ENCODE measurements at regions not wholly inside any gene's neighbourhood (a gene's known extent, or its start where the extent isn't known, plus 50 kb on each side); places are given as distances from the start of the nearest gene placed in this dataset.

GRCh38 chr4:71241501-71242288 lies 97.1 kb upstream of the SLC4A4 start:
- DNase-seq (ENCODE audit: low spot score) = peak; percentile 8

GRCh38 chr4:71243091-71243833 lies 95.6 kb upstream of the SLC4A4 start:
- DNase-seq (ENCODE audit: low spot score) = no peak

GRCh38 chr4:71247706-71248105 lies 91.1 kb upstream of the SLC4A4 start:
- no peak for DNase-seq (ENCODE audit: low spot score)

- peak; percentile 44 for DNase-seq (ENCODE audit: low spot score)
These were observed 87.6 kb upstream of the SLC4A4 start for GRCh38 chr4:71251261-71251660.

GRCh38 chr4:71253545-71253944 lies 85.3 kb upstream of the SLC4A4 start:
- no peak for DNase-seq (ENCODE audit: low spot score)

- DNase-seq (ENCODE audit: low spot score) = no peak
These were observed 84.3 kb upstream of the SLC4A4 start for GRCh38 chr4:71254451-71255012.

GRCh38 chr4:71255976-71256375 lies 82.8 kb upstream of the SLC4A4 start:
- DNase-seq (ENCODE audit: low spot score) = no peak

GRCh38 chr4:71257761-71258160 lies 81.1 kb upstream of the SLC4A4 start:
- DNase-seq (ENCODE audit: low spot score) = no peak

- no peak for DNase-seq (ENCODE audit: low spot score)
These were observed 80.5 kb upstream of the SLC4A4 start for GRCh38 chr4:71258323-71258722.

GRCh38 chr4:71259280-71259679 lies 79.5 kb upstream of the SLC4A4 start:
- no peak for DNase-seq (ENCODE audit: low spot score)

- DNase-seq (ENCODE audit: low spot score) = no peak
These were observed 78.9 kb upstream of the SLC4A4 start for GRCh38 chr4:71259911-71260331.

- DNase-seq (ENCODE audit: low spot score) = no peak
These were observed 78.3 kb upstream of the SLC4A4 start for GRCh38 chr4:71260544-71260943.

- no peak for DNase-seq (ENCODE audit: low spot score)
These were observed 77.8 kb upstream of the SLC4A4 start for GRCh38 chr4:71261001-71261400.

- DNase-seq (ENCODE audit: low spot score) = no peak
These were observed 77.1 kb upstream of the SLC4A4 start for GRCh38 chr4:71261633-71262121.

GRCh38 chr4:71262161-71262560 lies 76.7 kb upstream of the SLC4A4 start:
- no peak for DNase-seq (ENCODE audit: low spot score)

GRCh38 chr4:71266090-71266794 lies 72.6 kb upstream of the SLC4A4 start:
- peak; percentile 53 for DNase-seq (ENCODE audit: low spot score)

GRCh38 chr4:71267244-71267643 lies 71.6 kb upstream of the SLC4A4 start:
- DNase-seq (ENCODE audit: low spot score) = no peak

GRCh38 chr4:71268166-71268565 lies 70.7 kb upstream of the SLC4A4 start:
- DNase-seq (ENCODE audit: low spot score) = no peak

GRCh38 chr4:71269233-71269632 lies 69.6 kb upstream of the SLC4A4 start:
- DNase-seq (ENCODE audit: low spot score) = no peak

GRCh38 chr4:71270901-71271300 lies 67.9 kb upstream of the SLC4A4 start:
- DNase-seq (ENCODE audit: low spot score) = no peak

- DNase-seq (ENCODE audit: low spot score) = no peak
These were observed 65.8 kb upstream of the SLC4A4 start for GRCh38 chr4:71272976-71273375.

GRCh38 chr4:71275004-71275403 lies 63.8 kb upstream of the SLC4A4 start:
- DNase-seq (ENCODE audit: low spot score) = no peak
